D721Med (cell line): ENCODE measurements at regions not wholly inside any gene's neighbourhood (a gene's known extent, or its start where the extent isn't known, plus 50 kb on each side); places are given as distances from the start of the nearest gene placed in this dataset.

Source experiments
- DNase-seq: peaks from one replicate; pipeline ENCODE4 v3.0.0; 2011; ENCODE audit warnings: low spot score; ENCODE audit not compliant: insufficient read length
- FAIRE-seq: peaks from 2 replicates; lab custom pipeline; 2011; peaks lifted over from hg19 to GRCh38; lab: Jason Lieb, UNC
- TF ChIP-seq, protein P1 (sequence below): IDR thresholded peaks from 2 replicates; pipeline ENCODE4 v1.5.1; 2012; ENCODE audit warnings: mild to moderate bottlenecking, control low read depth; ENCODE audit not compliant: insufficient read depth; ENCODE audit errors: missing control alignments

DNA sequence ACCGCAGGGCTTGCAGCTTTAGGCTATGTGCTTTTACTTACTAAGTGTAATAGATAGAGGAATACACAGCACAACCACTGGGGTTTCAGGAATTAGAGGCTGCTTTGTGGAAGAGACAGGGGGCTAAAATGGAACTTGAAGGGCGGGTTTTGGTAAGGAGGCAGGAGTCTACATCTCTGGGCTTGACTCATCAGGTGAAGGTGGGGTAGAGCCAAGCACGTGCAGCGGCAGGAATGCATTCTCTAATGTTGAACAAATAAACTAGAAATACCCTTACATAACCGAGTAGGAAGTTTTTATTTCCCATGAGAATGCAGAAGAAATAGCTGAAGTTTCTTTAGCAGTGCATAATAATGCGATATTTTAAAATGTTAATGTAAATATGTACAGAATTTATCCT, 673.8 kb upstream of the SALL3 start:
- DNase-seq (no peak), FAIRE-seq (no peak)
- TF ChIP-seq, protein P1, sequence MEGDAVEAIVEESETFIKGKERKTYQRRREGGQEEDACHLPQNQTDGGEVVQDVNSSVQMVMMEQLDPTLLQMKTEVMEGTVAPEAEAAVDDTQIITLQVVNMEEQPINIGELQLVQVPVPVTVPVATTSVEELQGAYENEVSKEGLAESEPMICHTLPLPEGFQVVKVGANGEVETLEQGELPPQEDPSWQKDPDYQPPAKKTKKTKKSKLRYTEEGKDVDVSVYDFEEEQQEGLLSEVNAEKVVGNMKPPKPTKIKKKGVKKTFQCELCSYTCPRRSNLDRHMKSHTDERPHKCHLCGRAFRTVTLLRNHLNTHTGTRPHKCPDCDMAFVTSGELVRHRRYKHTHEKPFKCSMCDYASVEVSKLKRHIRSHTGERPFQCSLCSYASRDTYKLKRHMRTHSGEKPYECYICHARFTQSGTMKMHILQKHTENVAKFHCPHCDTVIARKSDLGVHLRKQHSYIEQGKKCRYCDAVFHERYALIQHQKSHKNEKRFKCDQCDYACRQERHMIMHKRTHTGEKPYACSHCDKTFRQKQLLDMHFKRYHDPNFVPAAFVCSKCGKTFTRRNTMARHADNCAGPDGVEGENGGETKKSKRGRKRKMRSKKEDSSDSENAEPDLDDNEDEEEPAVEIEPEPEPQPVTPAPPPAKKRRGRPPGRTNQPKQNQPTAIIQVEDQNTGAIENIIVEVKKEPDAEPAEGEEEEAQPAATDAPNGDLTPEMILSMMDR, result no peak

DNA sequence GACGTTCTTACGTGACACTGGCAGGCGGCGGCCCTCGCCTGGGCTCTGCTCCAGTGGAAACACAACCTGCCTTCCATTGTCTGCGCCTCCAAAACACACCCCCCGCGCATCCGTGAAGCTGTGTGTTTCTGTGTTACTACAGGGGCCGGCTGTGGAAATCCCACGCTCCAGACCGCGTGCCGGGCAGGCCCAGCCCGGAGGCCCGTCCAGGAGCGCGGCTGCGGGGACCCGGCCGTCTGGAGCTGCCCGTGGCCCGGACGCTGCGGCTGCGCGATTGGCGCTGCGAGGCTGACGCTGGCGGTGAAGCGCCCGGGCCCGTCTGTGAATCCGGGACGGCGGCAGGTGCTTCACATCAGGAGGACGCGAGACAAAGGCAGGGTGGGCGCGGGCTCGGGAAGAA, 670.3 kb upstream of the SALL3 start:
- TF ChIP-seq, protein P1, result no peak
- DNase-seq (no peak), FAIRE-seq (no peak)

DNA sequence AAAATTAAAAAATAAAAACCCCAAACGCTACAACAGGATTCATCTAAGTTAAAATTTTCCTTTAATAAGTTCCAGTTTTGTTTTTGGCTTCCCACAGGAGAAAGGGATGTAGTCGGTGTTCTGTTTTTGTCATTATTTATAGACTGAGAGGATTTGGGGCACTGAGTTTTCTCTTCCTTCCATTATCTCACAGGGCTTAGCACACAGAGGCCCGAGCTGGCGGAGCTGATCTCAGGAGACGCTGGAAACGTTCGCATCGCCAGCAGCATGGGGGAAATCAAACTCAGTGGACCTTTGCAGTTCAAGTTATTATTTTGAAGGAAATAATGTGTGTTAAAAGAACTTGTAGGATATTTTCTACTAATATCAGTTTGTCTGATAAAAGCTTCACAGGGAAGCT, 669.7 kb upstream of the SALL3 start:
- DNase-seq (no peak), FAIRE-seq (no peak)
- TF ChIP-seq, protein P1, result no peak

DNA sequence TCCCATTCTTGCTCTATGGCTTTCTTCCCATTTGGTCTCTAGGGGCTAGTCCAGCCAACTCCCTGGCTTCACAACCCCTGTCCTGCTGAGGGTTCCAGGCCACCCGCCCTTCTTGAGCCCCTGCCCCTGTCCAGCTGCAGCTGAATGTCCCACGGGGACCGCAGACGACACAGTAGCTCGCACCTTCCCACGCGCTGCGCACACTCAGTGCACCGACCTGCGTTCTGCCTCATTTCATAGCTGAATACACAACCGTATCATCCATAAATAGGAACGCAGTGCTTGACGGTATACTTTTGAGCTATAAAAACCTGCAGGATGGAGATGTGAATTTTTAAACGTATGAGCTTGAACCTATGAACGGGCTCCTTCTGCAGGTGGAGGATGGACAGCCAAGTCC, 660.4 kb upstream of the SALL3 start:
- DNase-seq (no peak), FAIRE-seq (no peak)
- TF ChIP-seq, protein P1, result no peak

DNA sequence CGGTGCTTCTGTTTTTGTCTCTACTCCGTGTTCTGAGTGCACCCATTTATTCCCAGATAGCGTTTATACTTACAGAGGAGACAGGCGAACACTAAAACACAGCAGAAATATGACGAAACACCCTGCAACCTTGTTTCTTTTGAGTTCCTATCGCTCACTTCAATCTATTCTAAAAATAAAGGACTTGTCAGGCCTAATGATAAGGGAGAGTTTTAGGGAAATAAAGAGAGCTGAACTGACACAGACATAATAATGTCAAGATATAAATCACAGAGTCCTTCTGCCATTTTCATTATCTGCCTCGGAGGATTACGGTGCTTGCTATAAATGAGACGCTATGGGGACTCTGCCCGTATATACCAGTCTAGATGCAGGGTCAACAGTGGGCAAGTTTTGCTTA, 659.7 kb upstream of the SALL3 start:
- DNase-seq (no peak), FAIRE-seq (no peak)
- TF ChIP-seq, protein P1, result no peak

DNA sequence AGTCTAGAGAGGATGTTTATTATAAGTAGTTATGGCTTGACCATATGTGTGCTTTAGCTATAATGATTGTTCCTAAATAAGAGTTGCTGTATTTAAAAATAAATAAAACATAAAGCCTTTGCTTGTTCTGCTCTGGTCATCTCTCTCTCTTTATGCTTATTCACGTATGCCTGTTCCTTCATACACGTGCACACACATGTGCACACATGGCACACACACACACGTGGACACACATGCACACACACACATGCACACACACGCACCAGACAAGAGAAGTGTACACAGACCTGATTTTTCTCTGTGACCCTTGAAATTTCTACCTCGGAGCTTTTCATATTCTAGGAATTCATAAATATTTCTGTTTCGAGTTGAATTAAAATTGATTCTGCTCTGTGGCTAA, 658.2 kb upstream of the SALL3 start:
- TF ChIP-seq, protein P1, result no peak
- DNase-seq (no peak), FAIRE-seq (no peak)

DNA sequence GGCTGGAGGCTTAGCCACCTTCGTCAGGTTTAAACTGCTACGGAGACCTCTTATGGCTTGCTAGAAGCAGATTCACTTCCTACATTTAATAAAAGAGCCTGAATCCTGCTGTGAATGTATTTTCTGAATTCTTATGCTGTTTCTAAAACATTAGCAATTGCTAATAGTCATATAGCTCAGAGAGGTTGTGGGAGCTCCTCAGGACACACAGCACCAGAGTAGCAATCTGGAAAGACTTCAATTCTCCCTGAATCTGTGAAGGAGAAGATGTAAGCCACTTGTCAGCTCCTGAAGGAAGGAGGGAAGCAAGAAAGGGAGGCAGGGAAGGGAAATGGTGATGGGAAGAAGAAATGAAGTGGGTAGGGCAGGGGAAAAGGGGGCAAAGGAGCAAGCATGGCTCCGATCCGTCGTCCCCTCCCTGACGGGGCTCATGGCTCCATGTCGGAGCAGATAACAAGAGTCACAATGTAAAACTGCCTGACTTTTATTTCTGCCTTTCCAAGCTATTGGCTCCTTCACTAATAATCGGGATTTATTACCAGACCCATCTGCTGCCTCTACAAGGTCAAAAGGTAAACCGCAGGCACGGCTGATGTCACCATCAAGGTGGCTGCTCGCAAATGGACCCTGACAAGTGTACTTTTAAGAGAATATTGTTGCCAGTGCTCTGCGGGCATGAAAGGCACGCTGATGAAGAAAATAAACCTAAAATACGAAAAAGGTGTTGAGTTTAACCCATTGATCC, 656.0 kb upstream of the SALL3 start:
- FAIRE-seq, result no peak
- TF ChIP-seq, protein P1, result no peak
- DNase-seq, result no peak
